OCI-LY1 (cell line): ENCODE measurements at regions not wholly inside any gene's neighbourhood (a gene's known extent, or its start where the extent isn't known, plus 50 kb on each side); places are given as distances from the start of the nearest gene placed in this dataset.

ENCODE experiments used
- CTCF ChIP-seq: fragments of 200-600 bp; sonication (generic), shearing (Covaris generic); IDR thresholded peaks from 2 replicates; pipeline ENCODE4 v1.5.1; 2017; ENCODE audit warnings: mild to moderate bottlenecking, antibody characterized with exemption, low read length, moderate library complexity, mixed read lengths
- EZH2 ChIP-seq: fragments of 200-600 bp; sonication (generic), shearing (Covaris generic); IDR thresholded peaks from 2 replicates; pipeline ENCODE4 v1.8.0; 2017; ENCODE audit warnings: borderline replicate concordance, mixed run types, mild to moderate bottlenecking, antibody characterized with exemption, low read length, moderate library complexity, mixed read lengths

- TF ChIP-seq CTCF (no peak), EZH2 (no peak)
Measured at GRCh38 chr7:34219153-34219718, 313.9 kb downstream of the BMPER start.
